ENCODE measurements at regions not wholly inside any gene's neighbourhood (a gene's known extent, or its start where the extent isn't known, plus 50 kb on each side); places are given as distances from the start of the nearest gene placed in this dataset.

GRCh38 chr1:238186887-238187574 is 296.3 kb upstream of the ZP4 start:
- no peak for DNase-seq (ENCODE audit: low spot score)

GRCh38 chr1:238177960-238178645 is 287.4 kb upstream of the ZP4 start:
- no peak for DNase-seq (ENCODE audit: low spot score)

- no peak for DNase-seq (ENCODE audit: low spot score)
Measured at GRCh38 chr1:238177351-238177750, 286.6 kb upstream of the ZP4 start.

GRCh38 chr1:238176441-238176840 is 285.7 kb upstream of the ZP4 start:
- DNase-seq (ENCODE audit: low spot score), result no peak

GRCh38 chr1:238171985-238172384 is 281.3 kb upstream of the ZP4 start:
- no peak for DNase-seq (ENCODE audit: low spot score)

GRCh38 chr1:238161955-238162354 is 271.2 kb upstream of the ZP4 start:
- DNase-seq (ENCODE audit: low spot score), result no peak

- DNase-seq (ENCODE audit: low spot score), result no peak
Measured at GRCh38 chr1:238153939-238154338, 263.2 kb upstream of the ZP4 start.

- DNase-seq (ENCODE audit: low spot score), result peak; percentile 1
Measured at GRCh38 chr1:238153253-238153652, 262.5 kb upstream of the ZP4 start.

GRCh38 chr1:238152119-238152518 is 261.4 kb upstream of the ZP4 start:
- DNase-seq (ENCODE audit: low spot score), result no peak

- DNase-seq (ENCODE audit: low spot score), result no peak
Measured at GRCh38 chr1:238143038-238143437, 252.3 kb upstream of the ZP4 start.

- DNase-seq (ENCODE audit: low spot score), result no peak
Measured at GRCh38 chr1:238141353-238141752, 250.6 kb upstream of the ZP4 start.

- DNase-seq (ENCODE audit: low spot score), result no peak
Measured at GRCh38 chr1:238139713-238140112, 249.0 kb upstream of the ZP4 start.

GRCh38 chr1:238138059-238138626 is 247.4 kb upstream of the ZP4 start:
- no peak for DNase-seq (ENCODE audit: low spot score)

GRCh38 chr1:238135708-238136664 is 245.3 kb upstream of the ZP4 start:
- no peak for DNase-seq (ENCODE audit: low spot score)

GRCh38 chr1:238129677-238130076 is 239.0 kb upstream of the ZP4 start:
- no peak for DNase-seq (ENCODE audit: low spot score)

GRCh38 chr1:238123201-238123600 is 232.5 kb upstream of the ZP4 start:
- no peak for DNase-seq (ENCODE audit: low spot score)

- no peak for DNase-seq (ENCODE audit: low spot score)
Measured at GRCh38 chr1:238119861-238120260, 229.1 kb upstream of the ZP4 start.

GRCh38 chr1:238119060-238119459 is 228.3 kb upstream of the ZP4 start:
- DNase-seq (ENCODE audit: low spot score), result no peak

GRCh38 chr1:238115852-238116251 is 225.1 kb upstream of the ZP4 start:
- DNase-seq (ENCODE audit: low spot score), result no peak

GRCh38 chr1:238112952-238113621 is 222.4 kb upstream of the ZP4 start:
- DNase-seq (ENCODE audit: low spot score), result no peak

GRCh38 chr1:238111516-238111915 is 220.8 kb upstream of the ZP4 start:
- DNase-seq (ENCODE audit: low spot score), result no peak

GRCh38 chr1:238111081-238111480 is 220.4 kb upstream of the ZP4 start:
- no peak for DNase-seq (ENCODE audit: low spot score)
